Upper lobe of left lung (tissue), 4 donors: ENCODE measurements at regions not wholly inside any gene's neighbourhood (a gene's known extent, or its start where the extent isn't known, plus 50 kb on each side); places are given as distances from the start of the nearest gene placed in this dataset.

Experiments used
- EP300 ChIP-seq, 4 donors: sonication (generic); formaldehyde crosslinking; IDR thresholded peaks; one replicate each; pipeline ENCODE4 v1.5.1; 2017; ENCODE audit warnings: antibody characterized with exemption in 4 of 4, control low read depth in 2 of 4
- POLR2A ChIP-seq, 4 donors: fragments of 450-650 bp; IDR thresholded peaks; one replicate each; pipeline ENCODE4 v1.5.1; 2016 to 2017; ENCODE audit warnings: antibody characterized with exemption in 4 of 4, mild to moderate bottlenecking in 2 of 4
- POLR2AphosphoS5 ChIP-seq, 2 donors: sonication (generic); formaldehyde crosslinking; IDR thresholded peaks; one replicate each; pipeline ENCODE4 v1.5.1; 2017; ENCODE audit warnings: antibody characterized with exemption in 2 of 2
- TF ChIP-seq, protein P1 (sequence below), 6 experiments: fragments of 450-650 bp in 4 of 6; fragments of 200-600 bp in 2 of 6; sonication (generic) in 2 of 6; IDR thresholded peaks; one replicate each; pipeline ENCODE4 v1.5.1; 2016 to 2019; ENCODE audit warnings: antibody characterized with exemption in 6 of 6

GRCh38 chr3:117637666-117638065, 928.1 kb downstream of the TUSC7 start:
- TF ChIP-seq, protein P1, sequence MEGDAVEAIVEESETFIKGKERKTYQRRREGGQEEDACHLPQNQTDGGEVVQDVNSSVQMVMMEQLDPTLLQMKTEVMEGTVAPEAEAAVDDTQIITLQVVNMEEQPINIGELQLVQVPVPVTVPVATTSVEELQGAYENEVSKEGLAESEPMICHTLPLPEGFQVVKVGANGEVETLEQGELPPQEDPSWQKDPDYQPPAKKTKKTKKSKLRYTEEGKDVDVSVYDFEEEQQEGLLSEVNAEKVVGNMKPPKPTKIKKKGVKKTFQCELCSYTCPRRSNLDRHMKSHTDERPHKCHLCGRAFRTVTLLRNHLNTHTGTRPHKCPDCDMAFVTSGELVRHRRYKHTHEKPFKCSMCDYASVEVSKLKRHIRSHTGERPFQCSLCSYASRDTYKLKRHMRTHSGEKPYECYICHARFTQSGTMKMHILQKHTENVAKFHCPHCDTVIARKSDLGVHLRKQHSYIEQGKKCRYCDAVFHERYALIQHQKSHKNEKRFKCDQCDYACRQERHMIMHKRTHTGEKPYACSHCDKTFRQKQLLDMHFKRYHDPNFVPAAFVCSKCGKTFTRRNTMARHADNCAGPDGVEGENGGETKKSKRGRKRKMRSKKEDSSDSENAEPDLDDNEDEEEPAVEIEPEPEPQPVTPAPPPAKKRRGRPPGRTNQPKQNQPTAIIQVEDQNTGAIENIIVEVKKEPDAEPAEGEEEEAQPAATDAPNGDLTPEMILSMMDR (IDR thresholded peaks at IDR 0.05): no peak
- no peak for TF ChIP-seq POLR2A (IDR thresholded peaks at IDR 0.05)
- TF ChIP-seq EP300 (IDR thresholded peaks at IDR 0.05): no peak
- TF ChIP-seq POLR2AphosphoS5 (IDR thresholded peaks at IDR 0.05): no peak
